ENCODE measurements at regions not wholly inside any gene's neighbourhood (a gene's known extent, or its start where the extent isn't known, plus 50 kb on each side); places are given as distances from the start of the nearest gene placed in this dataset.

GRCh38 chr20:7656687-7657467 is 283.4 kb downstream of the HAO1 start:
- Histone ChIP-seq H2AFZ (ENCODE audit: low read depth, low read length) (no peak overlapping the region), H3K27ac (ENCODE audit: low read length) (no peak overlapping the region), H3K9me3 (ENCODE audit: insufficient read depth, low read length, severe bottlenecking) (no peaks in the 10 kb centered on the region), H3K4me2 (ENCODE audit: insufficient read depth, low read length) (no peak overlapping the region), H3K79me2 (ENCODE audit: insufficient read depth, low read length) (no peaks in the 10 kb centered on the region), H3K9ac (ENCODE audit: low read depth, low read length) (no peak overlapping the region), H3K4me1 (ENCODE audit: insufficient read depth, low read length) (no peaks in the 10 kb centered on the region), H3K36me3 (ENCODE audit: insufficient read depth, low read length) (no peaks in the 10 kb centered on the region), H3K27me3 (ENCODE audit: insufficient read depth, low read length, poor library complexity) (no peaks in the 10 kb centered on the region), H3K4me3 (ENCODE audit: low read depth in 1 of 2, low read length in 2 of 2) (no peak overlapping the region), H4K20me1 (ENCODE audit: insufficient read depth, low read length) (no peaks in the 10 kb centered on the region)
- no peak for TF ChIP-seq CTCF (IDR thresholded peaks at IDR 0.05; ENCODE audit: borderline replicate concordance, extremely low read depth, low read length, poor library complexity, severe bottlenecking)
- TF ChIP-seq EZH2 (IDR thresholded peaks at IDR 0.05; ENCODE audit: borderline replicate concordance, low read depth, low read length, severe bottlenecking), result no peak
- ATAC-seq (ENCODE audit: insufficient read depth, low read depth) (no peak), DNase-seq (no peak)

GRCh38 chr20:7657569-7657968 is 282.7 kb downstream of the HAO1 start:
- H3K4me3 ChIP-seq (ENCODE audit: low read depth in 1 of 2, low read length in 2 of 2), result no peak overlapping the region
- no peaks in the 10 kb centered on the region for H4K20me1 ChIP-seq (ENCODE audit: insufficient read depth, low read length)
- no peak overlapping the region for H3K4me2 ChIP-seq (ENCODE audit: insufficient read depth, low read length)
- H3K27ac ChIP-seq (ENCODE audit: low read length), result no peak overlapping the region
- no peak overlapping the region for H2AFZ ChIP-seq (ENCODE audit: low read depth, low read length)
- no peaks in the 10 kb centered on the region for H3K9me3 ChIP-seq (ENCODE audit: insufficient read depth, low read length, severe bottlenecking)
- no peaks in the 10 kb centered on the region for H3K79me2 ChIP-seq (ENCODE audit: insufficient read depth, low read length)
- no peak for ATAC-seq (ENCODE audit: insufficient read depth, low read depth)
- no peak overlapping the region for H3K9ac ChIP-seq (ENCODE audit: low read depth, low read length)
- H3K27me3 ChIP-seq (ENCODE audit: insufficient read depth, low read length, poor library complexity), result no peaks in the 10 kb centered on the region
- TF ChIP-seq EZH2 (IDR thresholded peaks at IDR 0.05; ENCODE audit: borderline replicate concordance, low read depth, low read length, severe bottlenecking) (no peak), CTCF (IDR thresholded peaks at IDR 0.05; ENCODE audit: borderline replicate concordance, extremely low read depth, low read length, poor library complexity, severe bottlenecking) (no peak)
- no peak for DNase-seq
- no peaks in the 10 kb centered on the region for H3K36me3 ChIP-seq (ENCODE audit: insufficient read depth, low read length)
- H3K4me1 ChIP-seq (ENCODE audit: insufficient read depth, low read length), result no peaks in the 10 kb centered on the region

GRCh38 chr20:7660165-7660564 is 280.1 kb downstream of the HAO1 start:
- H3K9me3 ChIP-seq (ENCODE audit: insufficient read depth, low read length, severe bottlenecking), result no peaks in the 10 kb centered on the region
- no peaks in the 10 kb centered on the region for H3K79me2 ChIP-seq (ENCODE audit: insufficient read depth, low read length)
- no peaks in the 10 kb centered on the region for H3K27me3 ChIP-seq (ENCODE audit: insufficient read depth, low read length, poor library complexity)
- no peak overlapping the region for H3K27ac ChIP-seq (ENCODE audit: low read length)
- no peaks in the 10 kb centered on the region for H3K4me1 ChIP-seq (ENCODE audit: insufficient read depth, low read length)
- H3K9ac ChIP-seq (ENCODE audit: low read depth, low read length), result no peak overlapping the region
- DNase-seq (no peak), ATAC-seq (ENCODE audit: insufficient read depth, low read depth) (no peak)
- no peak for TF ChIP-seq EZH2 (IDR thresholded peaks at IDR 0.05; ENCODE audit: borderline replicate concordance, low read depth, low read length, severe bottlenecking)
- no peak for TF ChIP-seq CTCF (IDR thresholded peaks at IDR 0.05; ENCODE audit: borderline replicate concordance, extremely low read depth, low read length, poor library complexity, severe bottlenecking)
- no peak overlapping the region for H2AFZ ChIP-seq (ENCODE audit: low read depth, low read length)
- H3K4me2 ChIP-seq (ENCODE audit: insufficient read depth, low read length), result no peak overlapping the region
- no peaks in the 10 kb centered on the region for H4K20me1 ChIP-seq (ENCODE audit: insufficient read depth, low read length)
- H3K4me3 ChIP-seq (ENCODE audit: low read depth in 1 of 2, low read length in 2 of 2), result no peak overlapping the region
- no peaks in the 10 kb centered on the region for H3K36me3 ChIP-seq (ENCODE audit: insufficient read depth, low read length)

Measured in DND-41 (cell line).